Heart left ventricle (tissue), 16 donors: ENCODE measurements at regions not wholly inside any gene's neighbourhood (a gene's known extent, or its start where the extent isn't known, plus 50 kb on each side); places are given as distances from the start of the nearest gene placed in this dataset.
"Not testable (repeated sequence)": the region's sequence is repeated elsewhere in the genome, so short reads cannot be mapped to it uniquely, and the experiment has no call there.

Source experiments
- ATAC-seq, 4 donors: fragments of 200-7000 bp; cut with Tn5 transposase; one replicate each; pipeline ENCODE4 v1.9.1; 2020 to 2022; ENCODE audit warnings: moderate library complexity in 4 of 4, mild to moderate bottlenecking in 3 of 4, moderate number of reproducible peaks in 1 of 4
- DNase-seq, 5 donors: peaks; one replicate each; pipeline ENCODE4 v3.0.0-alpha.2; 2020
- H3K27ac ChIP-seq, 12 donors: fragments of 200-600 bp; sonication (generic) in 4 of 12; one replicate each; pipeline versions ENCODE4 v1.5.0 to v1.8.0; 2016 to 2022; ENCODE audit warnings: mild to moderate bottlenecking in 2 of 12
- H3K27me3 ChIP-seq, 9 donors: fragments of 200-600 bp; sonication (generic) in 2 of 9; one replicate each; pipeline versions ENCODE4 v1.5.1 to v1.8.0; 2016 to 2022; ENCODE audit warnings: mild to moderate bottlenecking in 3 of 9
- H3K36me3 ChIP-seq, 9 donors: fragments of 200-600 bp; sonication (generic) in 2 of 9; one replicate each; pipeline versions ENCODE4 v1.5.0 to v1.8.0; 2018 to 2022; ENCODE audit warnings: mild to moderate bottlenecking in 2 of 9
- H3K4me1 ChIP-seq, 12 donors: fragments of 200-600 bp; sonication (generic) in 4 of 12; one replicate each; pipeline versions ENCODE4 v1.5.0 to v1.8.0; 2016 to 2022; ENCODE audit warnings: mild to moderate bottlenecking in 3 of 12
- H3K4me3 ChIP-seq, 12 donors: fragments of 200-600 bp; sonication (generic) in 4 of 12; one replicate each; pipeline versions ENCODE4 v1.5.0 to v1.8.0; 2017 to 2022; ENCODE audit warnings: mild to moderate bottlenecking in 9 of 12, moderate library complexity in 4 of 12
- H3K9me3 ChIP-seq, 12 donors: fragments of 200-600 bp; sonication (generic) in 4 of 12; one replicate each; pipeline versions ENCODE4 v1.5.0 to v1.8.0; 2016 to 2022; ENCODE audit warnings: mild to moderate bottlenecking in 1 of 12
- POLR2A ChIP-seq, 2 donors: fragments of 450-650 bp; IDR thresholded peaks; one replicate each; pipeline ENCODE4 v1.6.1; 2017; ENCODE audit warnings: antibody characterized with exemption in 2 of 2, mild to moderate bottlenecking in 2 of 2, moderate library complexity in 2 of 2
- WGBS, 4 donors: extraction: QIAGEN DNeasy Blood & Tissue Kit in 2 of 4; methylation state at CpG; one replicate each; pipeline versions ENCODE4 v1.1.5 to v1.1.7; 2013 to 2018; 5-methylcytosine and 5-hydroxymethylcytosine counted together
- intact Hi-C, 10 donors: fragments of 100-400 bp; cut with DNase I; formaldehyde crosslinking; loops; one replicate each; pipeline versions ENCODE4 v1.11.1 to v1.14.2; 2022
- TF ChIP-seq, protein P1 (sequence below), 12 donors: fragments of 200-600 bp; sonication (generic) in 4 of 12; IDR thresholded peaks; one replicate each; pipeline versions ENCODE4 v1.5.0 to v1.8.0; 2018 to 2022; ENCODE audit warnings: antibody characterized with exemption in 12 of 12, mild to moderate bottlenecking in 5 of 12
- donor health status: ischemic (EF 13 %, LVEDD 7.1; RV severe dilation, severe dysfunction).
- donor health status: healthy with polysubstance abuse.
- donor health status: DM: no; HTN: yes; CAD: no.
- donor health status: DM: no; HTN: no; CAD: no.
- donor health status: ischemic (EF 25% LVEDD 6.9; RV normal size, moderate dysfunction).
- donor health status: ischemic (EF 25% LVEDD 5.7; RV mildly dilated, moderate dysfunction).
- donor health status: healthy.
- donor health status: DM: yes; HTN: yes; CAD: no.
- donor health status: ischemic (EF 35%, LVEDD 5.7; RV mildly dilated, moderate dysfunction).
- donor health status: nonischemic (EF 11% LVEDD 7.7; RV severe dilation, severe dysfunction).
- donor health status: DM: yes; HTN: yes; CAD: no.
- donor health status: PGD.
- donor health status: ischemic (EF 29% LVEDD 5.4; RV normal size, mild dysfunction).
- donor health status: nonischemic (EF 23%, LVEDD 6.1; RV moderate dilation, normal function).

DNA sequence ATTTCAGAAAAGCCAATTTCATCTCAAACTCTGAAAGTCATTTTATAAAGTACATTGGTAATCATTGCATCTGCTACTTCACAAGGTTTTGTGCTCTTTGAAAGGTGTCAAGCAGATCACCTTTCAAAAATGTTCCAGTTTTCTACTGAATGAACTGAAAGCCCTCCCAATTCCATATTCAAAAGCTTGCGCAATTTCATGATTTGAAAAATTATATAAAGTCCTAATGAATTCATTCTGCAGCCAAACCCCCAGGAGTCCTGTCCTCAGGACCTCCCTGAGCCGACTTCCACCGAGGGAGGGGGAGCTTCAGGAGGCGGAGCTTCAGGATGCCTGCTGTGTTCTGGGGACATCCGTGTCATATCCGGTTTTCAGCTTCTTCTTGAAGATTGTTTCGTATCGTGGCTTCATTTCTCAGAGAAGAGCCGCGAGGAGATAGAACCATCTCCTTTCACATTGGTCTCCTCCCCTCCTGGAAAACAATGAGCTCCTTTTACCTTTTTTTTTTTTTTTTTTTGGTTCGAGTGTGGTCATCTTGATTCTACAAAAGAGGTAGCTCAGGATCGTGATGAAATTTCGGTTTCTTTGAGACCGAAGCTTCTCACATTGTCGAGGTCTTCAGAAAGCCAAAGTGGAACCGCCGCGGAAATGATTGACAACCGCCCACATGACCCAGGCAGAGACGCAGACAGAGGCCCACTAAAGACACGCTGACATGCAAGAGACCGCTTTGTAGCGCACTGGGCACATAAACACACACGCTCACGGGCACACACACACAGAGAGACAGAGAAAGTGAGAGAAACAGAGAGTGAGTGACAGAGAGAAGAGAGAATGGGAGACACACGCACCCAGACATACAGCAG is 553.8 kb upstream of the ZNF337 start:
- H3K4me3 ChIP-seq, H3K27ac ChIP-seq, H3K4me1 ChIP-seq, DNase-seq, intact Hi-C loops, H3K9me3 ChIP-seq, H3K27me3 ChIP-seq, H3K36me3 ChIP-seq, ATAC-seq: not testable (repeated sequence)
- 84 to 89% (median 88%) methylated on average over 26 of the region's 26 CpGs for WGBS, 4 donors

DNA sequence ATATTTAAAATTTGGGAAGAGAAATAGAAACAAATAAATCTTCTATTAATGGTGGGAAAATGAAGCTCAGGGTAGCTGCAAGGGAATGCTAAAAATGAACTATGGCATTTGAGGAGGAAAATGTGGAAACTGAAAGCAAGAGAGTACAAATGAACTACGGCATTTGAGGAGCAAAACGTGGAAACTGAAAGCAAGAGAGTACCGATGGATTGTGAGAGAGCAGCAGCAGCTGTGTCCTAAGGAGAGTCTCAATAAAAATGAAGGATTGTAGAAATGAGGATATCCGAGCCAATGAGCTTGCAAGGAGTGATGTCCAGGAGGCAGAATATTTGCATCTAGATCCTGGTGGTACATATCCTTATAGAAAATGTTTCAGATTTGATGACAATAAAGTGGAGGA is 547.1 kb upstream of the ZNF337 start:
- H3K4me3 ChIP-seq: no peak overlapping the region
- intact Hi-C loops: loop anchor here in 1 of 10 donors (10.0 kb wide), 1 partner anchor 51 kb away; no protein-coding TSS in a partner anchor

DNA sequence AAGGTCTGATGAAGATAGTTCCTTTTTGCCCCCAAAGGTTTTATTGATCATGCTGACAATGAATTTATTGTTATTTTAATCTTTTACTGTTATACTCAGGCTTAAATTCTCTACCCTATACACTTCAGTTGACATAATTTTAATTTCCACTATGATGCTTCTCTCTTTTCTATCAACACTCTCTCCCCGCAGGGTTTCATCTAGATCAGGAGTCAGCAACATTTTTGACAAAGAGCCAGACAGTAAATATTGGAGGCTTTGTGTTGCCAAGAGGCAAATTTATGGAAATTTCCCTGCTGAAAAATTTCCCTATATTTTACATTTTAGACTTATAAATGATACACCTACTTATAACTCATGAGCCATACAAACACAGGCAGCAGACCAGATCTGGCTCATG is 524.0 kb upstream of the ZNF337 start:
- H3K4me1 ChIP-seq, H3K4me3 ChIP-seq, intact Hi-C loops, H3K27ac ChIP-seq, ATAC-seq, H3K9me3 ChIP-seq, H3K36me3 ChIP-seq, DNase-seq, H3K27me3 ChIP-seq: not testable (repeated sequence)
- 52 to 71% (median 66%) methylated on average over 1 of the region's 1 CpG for WGBS, 4 donors

More for the DNA sequence above, 547.1 kb upstream of the ZNF337 start:
- TF ChIP-seq, protein P1, sequence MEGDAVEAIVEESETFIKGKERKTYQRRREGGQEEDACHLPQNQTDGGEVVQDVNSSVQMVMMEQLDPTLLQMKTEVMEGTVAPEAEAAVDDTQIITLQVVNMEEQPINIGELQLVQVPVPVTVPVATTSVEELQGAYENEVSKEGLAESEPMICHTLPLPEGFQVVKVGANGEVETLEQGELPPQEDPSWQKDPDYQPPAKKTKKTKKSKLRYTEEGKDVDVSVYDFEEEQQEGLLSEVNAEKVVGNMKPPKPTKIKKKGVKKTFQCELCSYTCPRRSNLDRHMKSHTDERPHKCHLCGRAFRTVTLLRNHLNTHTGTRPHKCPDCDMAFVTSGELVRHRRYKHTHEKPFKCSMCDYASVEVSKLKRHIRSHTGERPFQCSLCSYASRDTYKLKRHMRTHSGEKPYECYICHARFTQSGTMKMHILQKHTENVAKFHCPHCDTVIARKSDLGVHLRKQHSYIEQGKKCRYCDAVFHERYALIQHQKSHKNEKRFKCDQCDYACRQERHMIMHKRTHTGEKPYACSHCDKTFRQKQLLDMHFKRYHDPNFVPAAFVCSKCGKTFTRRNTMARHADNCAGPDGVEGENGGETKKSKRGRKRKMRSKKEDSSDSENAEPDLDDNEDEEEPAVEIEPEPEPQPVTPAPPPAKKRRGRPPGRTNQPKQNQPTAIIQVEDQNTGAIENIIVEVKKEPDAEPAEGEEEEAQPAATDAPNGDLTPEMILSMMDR (IDR thresholded peaks at IDR 0.05): no peak
- no peak for TF ChIP-seq POLR2A (IDR thresholded peaks at IDR 0.05)
- Histone ChIP-seq H3K9me3 (peaks cover 0 to 21% (median 0%) of the 10 kb centered on the region in 12 donors), H3K27ac (no peak overlapping the region), H3K4me1 (no peaks in the 10 kb centered on the region), H3K36me3 (no peaks in the 10 kb centered on the region), H3K27me3 (no peaks in the 10 kb centered on the region)
- ATAC-seq (no peak), DNase-seq (no peak)
- WGBS, 4 donors: 65 to 85% (median 76%) methylated on average over 4 of the region's 4 CpGs

DNA sequence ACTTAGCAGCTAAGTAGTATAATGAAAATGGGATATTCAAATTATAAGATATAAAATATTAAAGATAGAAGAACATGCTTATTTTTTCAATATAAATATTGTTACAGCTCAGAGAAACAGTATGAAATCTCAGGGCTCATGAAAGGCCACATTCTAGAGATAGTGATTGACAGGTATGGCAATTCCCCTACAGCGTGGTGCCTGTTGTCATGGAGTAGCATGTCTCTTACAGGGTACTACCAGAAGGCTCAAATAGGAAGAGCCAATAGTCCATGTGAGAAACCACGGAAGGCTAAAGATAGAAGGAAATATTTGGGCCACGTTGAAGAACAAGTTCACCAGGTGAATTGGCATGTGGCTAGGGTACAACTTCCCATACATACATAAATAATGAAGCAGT is 522.9 kb upstream of the ZNF337 start:
- H3K27me3 ChIP-seq, DNase-seq, intact Hi-C loops, H3K4me3 ChIP-seq, H3K9me3 ChIP-seq, H3K4me1 ChIP-seq, H3K36me3 ChIP-seq, H3K27ac ChIP-seq, ATAC-seq: not testable (repeated sequence)
- WGBS, 4 donors: 62 to 67% (median 64%) methylated on average over 3 of the region's 3 CpGs

DNA sequence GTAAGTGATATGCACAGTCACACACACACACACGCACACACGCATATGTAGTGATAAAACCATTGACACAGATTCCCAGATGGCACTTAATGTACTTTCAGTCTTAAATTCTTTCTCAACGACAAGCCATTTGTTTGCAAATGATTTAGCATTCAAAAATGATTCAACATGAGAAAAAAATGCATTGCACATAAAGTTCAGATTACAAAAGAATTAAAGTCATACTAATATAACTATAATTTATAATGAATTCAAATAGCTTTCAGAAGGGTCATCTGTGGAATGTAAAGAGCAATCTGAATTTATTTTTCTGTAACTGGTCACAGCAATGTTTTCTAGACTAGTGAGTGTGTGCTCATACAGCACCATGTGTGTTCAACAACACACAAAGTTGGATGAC is 521.6 kb upstream of the ZNF337 start:
- Histone ChIP-seq H3K4me1 (no peaks in the 10 kb centered on the region), H3K27ac (no peak overlapping the region), H3K36me3 (no peaks in the 10 kb centered on the region), H3K9me3 (no peaks in the 10 kb centered on the region), H3K4me3 (no peak overlapping the region), H3K27me3 (peaks cover 0 to 5% (median 0%) of the 10 kb centered on the region in 9 donors)
- 70 to 76% (median 74%) methylated on average over 3 of the region's 3 CpGs for WGBS, 4 donors
- intact Hi-C loops: no loop called here
- ATAC-seq: no peak
- DNase-seq: no peak
- TF ChIP-seq, protein P1 (IDR thresholded peaks at IDR 0.05): no peak
- no peak for TF ChIP-seq POLR2A (IDR thresholded peaks at IDR 0.05)
